Left lung (tissue), 4 donors: ENCODE measurements at regions not wholly inside any gene's neighbourhood (a gene's known extent, or its start where the extent isn't known, plus 50 kb on each side); places are given as distances from the start of the nearest gene placed in this dataset.
"Not testable (repeated sequence)": the region's sequence is repeated elsewhere in the genome, so short reads cannot be mapped to it uniquely, and the experiment has no call there.

ENCODE experiments used
- ATAC-seq: fragments of 200-7000 bp; cut with Tn5 transposase; one replicate; pipeline ENCODE4 v1.9.1; 2020; ENCODE audit warnings: moderate library complexity
- DNase-seq, 4 donors: peaks; one replicate each; pipeline ENCODE4 v3.0.0-alpha.2; 2013 to 2020
- H3K27ac ChIP-seq, 2 donors: fragments of 200-600 bp; sonication (generic) in 1 of 2; one replicate each; pipeline versions ENCODE4 v1.5.0 to v1.8.0; 2020 to 2021
- H3K27me3 ChIP-seq, 2 donors: fragments of 200-600 bp; sonication (generic) in 1 of 2; one replicate each; pipeline versions ENCODE4 v1.5.0 to v1.8.0; 2020 to 2021
- H3K36me3 ChIP-seq, 2 donors: fragments of 200-600 bp; sonication (generic) in 1 of 2; one replicate each; pipeline versions ENCODE4 v1.5.0 to v1.8.0; 2020 to 2021
- H3K4me1 ChIP-seq, 2 donors: fragments of 200-600 bp; one replicate each; pipeline ENCODE4 v1.8.0; 2021
- H3K4me3 ChIP-seq, 2 donors: fragments of 200-600 bp; sonication (generic) in 1 of 2; one replicate each; pipeline versions ENCODE4 v1.5.0 to v1.8.0; 2020 to 2021; ENCODE audit warnings: mild to moderate bottlenecking in 1 of 2
- H3K9me3 ChIP-seq, 2 donors: fragments of 200-600 bp; sonication (generic) in 1 of 2; one replicate each; pipeline versions ENCODE4 v1.5.0 to v1.8.0; 2020 to 2021
- intact Hi-C, 2 donors: fragments of 100-400 bp; cut with DNase I; formaldehyde crosslinking; loops; one replicate each; pipeline versions ENCODE4 v1.11.2 to v1.14.2; 2022
- TF ChIP-seq, protein P1 (sequence below), 2 donors: fragments of 200-600 bp; sonication (generic) in 1 of 2; IDR thresholded peaks; one replicate each; pipeline versions ENCODE4 v1.5.0 to v1.8.0; 2021; ENCODE audit warnings: antibody characterized with exemption in 2 of 2
- donor health status: DM: no; HTN: yes; CAD: no.
- donor health status: DM: no; HTN: no; CAD: no.

GRCh38 chr6:27161946-27162603 is 85.4 kb upstream of the PRSS16 start:
- TF ChIP-seq, protein P1, sequence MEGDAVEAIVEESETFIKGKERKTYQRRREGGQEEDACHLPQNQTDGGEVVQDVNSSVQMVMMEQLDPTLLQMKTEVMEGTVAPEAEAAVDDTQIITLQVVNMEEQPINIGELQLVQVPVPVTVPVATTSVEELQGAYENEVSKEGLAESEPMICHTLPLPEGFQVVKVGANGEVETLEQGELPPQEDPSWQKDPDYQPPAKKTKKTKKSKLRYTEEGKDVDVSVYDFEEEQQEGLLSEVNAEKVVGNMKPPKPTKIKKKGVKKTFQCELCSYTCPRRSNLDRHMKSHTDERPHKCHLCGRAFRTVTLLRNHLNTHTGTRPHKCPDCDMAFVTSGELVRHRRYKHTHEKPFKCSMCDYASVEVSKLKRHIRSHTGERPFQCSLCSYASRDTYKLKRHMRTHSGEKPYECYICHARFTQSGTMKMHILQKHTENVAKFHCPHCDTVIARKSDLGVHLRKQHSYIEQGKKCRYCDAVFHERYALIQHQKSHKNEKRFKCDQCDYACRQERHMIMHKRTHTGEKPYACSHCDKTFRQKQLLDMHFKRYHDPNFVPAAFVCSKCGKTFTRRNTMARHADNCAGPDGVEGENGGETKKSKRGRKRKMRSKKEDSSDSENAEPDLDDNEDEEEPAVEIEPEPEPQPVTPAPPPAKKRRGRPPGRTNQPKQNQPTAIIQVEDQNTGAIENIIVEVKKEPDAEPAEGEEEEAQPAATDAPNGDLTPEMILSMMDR (IDR thresholded peaks at IDR 0.05), result peak; percentile 33 to 78
- peak in 2 of 4 donors; percentile 41 to 52 for DNase-seq
- Histone ChIP-seq H3K4me3 (no peak overlapping the region), H3K27ac (no peak overlapping the region), H3K36me3 (no peaks in the 10 kb centered on the region), H3K27me3 (no peaks in the 10 kb centered on the region), H3K4me1 (peaks cover 0 to 13% of the 10 kb centered on the region in 2 donors), H3K9me3 (no peaks in the 10 kb centered on the region)
- ATAC-seq, result peak; percentile 25
- intact Hi-C loops, result no loop called here

DNA sequence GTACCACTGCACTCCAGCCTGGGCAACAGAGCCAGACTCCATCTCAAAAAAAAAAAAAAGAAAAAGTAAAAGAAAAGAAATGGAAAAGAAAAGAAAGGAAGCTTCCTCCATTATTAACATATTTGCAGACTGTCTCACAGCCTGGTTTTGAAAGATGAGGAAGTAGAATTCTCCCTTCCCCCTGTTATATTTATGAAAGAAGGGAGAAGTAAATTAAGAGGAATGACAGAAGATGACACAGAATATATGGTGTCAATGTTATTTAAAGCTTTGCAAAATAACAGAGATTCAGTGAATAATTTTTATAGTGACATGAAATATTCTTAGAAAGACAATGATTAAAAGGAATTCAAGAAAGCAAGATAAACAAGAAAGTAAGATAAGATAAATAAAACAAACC is 83.7 kb upstream of the PRSS16 start:
- Histone ChIP-seq H3K27ac (no peak overlapping the region), H3K27me3 (no peaks in the 10 kb centered on the region), H3K4me3 (no peak overlapping the region), H3K9me3 (no peaks in the 10 kb centered on the region), H3K36me3 (no peaks in the 10 kb centered on the region), H3K4me1 (no peaks in the 10 kb centered on the region)
- ATAC-seq, result no peak
- intact Hi-C loops, result no loop called here
- no peak for DNase-seq
- TF ChIP-seq, protein P1 (IDR thresholded peaks at IDR 0.05), result no peak

- TF ChIP-seq, protein P1 (IDR thresholded peaks at IDR 0.05), result no peak
- Histone ChIP-seq H3K27me3 (no peaks in the 10 kb centered on the region), H3K27ac (no peak overlapping the region), H3K36me3 (no peaks in the 10 kb centered on the region), H3K9me3 (no peaks in the 10 kb centered on the region), H3K4me1 (no peaks in the 10 kb centered on the region), H3K4me3 (no peak overlapping the region)
- no peak for DNase-seq
- ATAC-seq, result peak; percentile 77
- intact Hi-C loops, result no loop called here
Measured at GRCh38 chr6:27168108-27168507, 79.4 kb upstream of the PRSS16 start.

- intact Hi-C loops, result no loop called here
- Histone ChIP-seq H3K9me3 (no peaks in the 10 kb centered on the region), H3K4me3 (no peak overlapping the region), H3K27me3 (no peaks in the 10 kb centered on the region), H3K27ac (no peak overlapping the region), H3K4me1 (no peaks in the 10 kb centered on the region), H3K36me3 (no peaks in the 10 kb centered on the region)
- ATAC-seq (peak; percentile 87), DNase-seq (no peak)
- TF ChIP-seq, protein P1 (IDR thresholded peaks at IDR 0.05), result no peak
Measured at GRCh38 chr6:27168586-27169443, 78.7 kb upstream of the PRSS16 start.

DNA sequence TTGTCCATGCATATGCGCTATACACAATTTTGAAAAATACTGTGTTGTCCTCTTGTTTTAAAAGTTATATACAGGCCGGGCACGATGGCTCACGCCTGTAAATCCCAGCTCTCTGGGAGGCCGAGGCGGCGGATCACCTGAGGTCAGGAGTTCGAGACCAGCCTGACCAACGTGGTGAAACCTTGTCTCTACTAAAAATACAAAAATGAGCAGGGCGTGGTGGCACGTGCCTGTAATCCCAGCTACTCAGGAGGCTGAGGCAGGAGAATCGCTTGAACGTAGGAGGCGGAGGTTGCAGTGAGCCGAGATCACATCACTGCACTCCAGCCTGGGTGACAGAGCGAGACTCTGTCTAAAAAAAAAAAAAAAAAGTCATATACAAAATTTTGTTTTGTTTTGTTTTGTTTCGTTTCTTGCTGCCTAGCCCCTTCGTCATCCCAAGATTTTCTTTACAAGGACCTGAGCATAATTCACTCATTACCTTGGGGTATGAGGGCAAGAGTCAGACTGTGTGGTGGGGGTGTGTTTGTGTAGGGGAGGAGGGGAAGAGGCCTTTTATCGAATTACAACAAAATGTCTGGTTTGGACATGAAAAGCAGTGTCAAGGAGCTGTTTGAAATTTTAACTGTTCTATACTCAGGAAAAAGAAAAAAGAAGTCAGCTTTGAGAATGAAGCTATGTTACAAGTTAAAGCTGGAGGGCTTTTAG is 74.8 kb upstream of the PRSS16 start:
- H3K27ac ChIP-seq, intact Hi-C loops, ATAC-seq: not testable (repeated sequence)

DNA sequence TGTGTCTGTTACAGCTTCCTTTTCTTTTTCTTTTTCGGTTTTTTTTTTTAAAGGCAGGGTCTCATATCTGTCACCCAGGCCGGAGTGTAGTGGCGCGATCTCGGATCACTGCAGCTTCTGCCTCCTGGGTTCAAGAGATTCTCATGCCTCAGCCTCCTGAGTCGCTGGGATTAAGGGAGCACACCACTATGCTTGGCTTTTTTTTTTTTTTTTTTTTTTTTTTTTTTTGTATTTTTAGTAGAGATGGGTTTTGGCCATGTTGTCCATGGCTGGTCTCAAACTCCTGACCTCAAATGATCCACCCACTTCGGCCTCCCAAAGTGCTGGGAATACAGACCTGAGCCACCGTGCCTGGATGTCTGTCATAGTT is 74.3 kb upstream of the PRSS16 start:
- H3K9me3 ChIP-seq, H3K36me3 ChIP-seq, H3K27me3 ChIP-seq, H3K4me1 ChIP-seq, H3K27ac ChIP-seq, H3K4me3 ChIP-seq, intact Hi-C loops, ATAC-seq, DNase-seq: not testable (repeated sequence)

More for the DNA sequence above, 74.8 kb upstream of the PRSS16 start:
- not testable (repeated sequence) for H3K4me1 ChIP-seq, H3K36me3 ChIP-seq, DNase-seq, H3K27me3 ChIP-seq, H3K4me3 ChIP-seq, H3K9me3 ChIP-seq
